ENCODE measurements at regions not wholly inside any gene's neighbourhood (a gene's known extent, or its start where the extent isn't known, plus 50 kb on each side); places are given as distances from the start of the nearest gene placed in this dataset.
"Not testable (repeated sequence)": the region's sequence is repeated elsewhere in the genome, so short reads cannot be mapped to it uniquely, and the experiment has no call there.

- not testable (repeated sequence) for TF ChIP-seq CTCF (IDR thresholded peaks at IDR 0.05; ENCODE audit: extremely low read depth in 1 of 2, insufficient read depth in 1 of 2, low read depth in 1 of 2, low read length in 2 of 2); JUN (IDR thresholded peaks at IDR 0.05; ENCODE audit: borderline replicate concordance, insufficient read depth, insufficient read length, low read depth); POLR2A (IDR thresholded peaks at IDR 0.05; ENCODE audit: low read depth, low read length); GATA2 (IDR thresholded peaks at IDR 0.05; ENCODE audit: insufficient read depth, insufficient read length, low read depth, low read length); POLR2AphosphoS5 (IDR thresholded peaks at IDR 0.05; ENCODE audit: insufficient read depth, low read depth, low read length)
Measured at GRCh38 chr6:148645049-148645448, 101.8 kb upstream of the UST start.
